Adrenal gland (tissue), 9 donors: ENCODE measurements at regions not wholly inside any gene's neighbourhood (a gene's known extent, or its start where the extent isn't known, plus 50 kb on each side); places are given as distances from the start of the nearest gene placed in this dataset.

Experiments used
- DNase-seq, 7 donors: peaks; one replicate each; pipeline ENCODE4 v3.0.0-alpha.2; 2019 to 2020
- H3K27ac ChIP-seq, 5 donors: fragments of 200-600 bp; sonication (generic) in 4 of 5; 1 replicate in 3 of 5; 2 replicates in 2 of 5; pipeline versions ENCODE4 v1.5.1 to v1.8.0; 2016 to 2020; ENCODE audit warnings: mild to moderate bottlenecking in 1 of 5
- H3K27me3 ChIP-seq: fragments of 200-600 bp; 2 replicates; pipeline ENCODE4 v1.8.0; 2021
- H3K36me3 ChIP-seq, 2 donors: fragments of 200-600 bp; replicated peaks in 1 of 2; 1 replicate in 1 of 2; 2 replicates in 1 of 2; pipeline versions ENCODE4 v1.5.1 to v1.8.0; 2018 to 2022
- H3K4me1 ChIP-seq, 2 donors: fragments of 200-600 bp; replicated peaks in 1 of 2; 1 replicate in 1 of 2; 2 replicates in 1 of 2; pipeline versions ENCODE4 v1.5.1 to v1.8.0; 2018 to 2021
- H3K4me3 ChIP-seq, 4 donors: fragments of 200-600 bp; sonication (generic) in 3 of 4; one replicate each; pipeline ENCODE4 v1.5.1; 2016 to 2018
- H3K9me3 ChIP-seq, 3 donors: fragments of 200-600 bp; sonication (generic) in 1 of 3; replicated peaks in 1 of 3; 1 replicate in 2 of 3; 2 replicates in 1 of 3; pipeline versions ENCODE4 v1.5.1 to v1.8.0; 2016 to 2021
- CTCF ChIP-seq, 6 experiments: fragments of 450-650 bp in 4 of 6; fragments of 200-600 bp in 2 of 6; sonication (generic) in 1 of 6; IDR thresholded peaks; 1 replicate in 5 of 6; 2 replicates in 1 of 6; pipeline versions ENCODE4 v1.5.1 to v1.8.0; 2016 to 2021; ENCODE audit warnings: antibody characterized with exemption in 6 of 6, mild to moderate bottlenecking in 2 of 6, moderate library complexity in 1 of 6
- POLR2A ChIP-seq, 2 donors: fragments of 450-650 bp; IDR thresholded peaks; one replicate each; pipeline ENCODE4 v1.6.1; 2017; ENCODE audit warnings: antibody characterized with exemption in 2 of 2, mild to moderate bottlenecking in 2 of 2, moderate library complexity in 1 of 2
- WGBS, 4 donors: extraction: QIAGEN DNeasy Blood & Tissue Kit in 2 of 4; methylation state at CpG; one replicate each; pipeline versions ENCODE4 v1.1.5 to v1.1.7; 2013 to 2017; 5-methylcytosine and 5-hydroxymethylcytosine counted together
- intact Hi-C, 2 donors: fragments of 100-400 bp; cut with DNase I; formaldehyde crosslinking; loops; one replicate each; pipeline versions ENCODE4 v1.14.1 to v1.15.0; 2022 to 2023
- donor health status: healthy with polysubstance abuse.
- donor health status: Bipolar disorder and iron deficiency.
- donor health status: DM: yes; HTN: yes; CAD: no.
- donor health status: DM: no; HTN: no; CAD: no.
- donor health status: DM: no; HTN: no; CAD: no.

GRCh38 chr14:45531022-45531421 is 278.0 kb upstream of the MIS18BP1 start:
- Histone ChIP-seq H3K9me3 (no peaks in the 10 kb centered on the region), H3K4me1 (no peaks in the 10 kb centered on the region), H3K4me3 (no peak overlapping the region), H3K36me3 (no peaks in the 10 kb centered on the region), H3K27me3 (no peaks in the 10 kb centered on the region), H3K27ac (no peak overlapping the region)
- intact Hi-C loops = loop anchor here in 1 of 2 donors (10.0 kb wide), 1 partner anchor 96 kb away; no protein-coding TSS in a partner anchor
- no peak for DNase-seq
- 70 to 78% (median 74%) methylated on average over 2 of the region's 2 CpGs for WGBS, 4 donors
- TF ChIP-seq CTCF (IDR thresholded peaks at IDR 0.05) (no peak), POLR2A (IDR thresholded peaks at IDR 0.05) (no peak)

GRCh38 chr14:45526715-45527549 is 273.9 kb upstream of the MIS18BP1 start:
- no peaks in the 10 kb centered on the region for H3K27me3 ChIP-seq
- no peaks in the 10 kb centered on the region for H3K4me1 ChIP-seq
- 32 to 62% (median 61%) methylated on average over 8 to 14 of the region's 14 CpGs for WGBS, 4 donors
- peak; percentile 20 to 64 (median 34) for DNase-seq
- H3K9me3 ChIP-seq = no peaks in the 10 kb centered on the region
- H3K36me3 ChIP-seq = no peaks in the 10 kb centered on the region
- no peak overlapping the region for H3K4me3 ChIP-seq
- peak; percentile 6 to 71 (median 50) for TF ChIP-seq CTCF (IDR thresholded peaks at IDR 0.05)
- no peak for TF ChIP-seq POLR2A (IDR thresholded peaks at IDR 0.05)
- intact Hi-C loops = loop anchor here in 1 of 2 donors (10.0 kb wide), 1 partner anchor 232 kb away; no protein-coding TSS in a partner anchor
- no peak overlapping the region for H3K27ac ChIP-seq

- DNase-seq = no peak
- no peaks in the 10 kb centered on the region for H3K36me3 ChIP-seq
- H3K4me3 ChIP-seq = no peak overlapping the region
- H3K4me1 ChIP-seq = no peaks in the 10 kb centered on the region
- WGBS, 4 donors = 58 to 71% (median 67%) methylated on average over 1 of the region's 1 CpG
- H3K27me3 ChIP-seq = no peaks in the 10 kb centered on the region
- no peak for TF ChIP-seq CTCF (IDR thresholded peaks at IDR 0.05)
- no peak for TF ChIP-seq POLR2A (IDR thresholded peaks at IDR 0.05)
- H3K27ac ChIP-seq = no peak overlapping the region
- H3K9me3 ChIP-seq = no peaks in the 10 kb centered on the region
- intact Hi-C loops = loop anchor here in 1 of 2 donors (10.0 kb wide), 1 partner anchor 225 kb away; no protein-coding TSS in a partner anchor
These were observed 266.8 kb upstream of the MIS18BP1 start for GRCh38 chr14:45519766-45520165.

GRCh38 chr14:45492876-45493275 is 239.9 kb upstream of the MIS18BP1 start:
- intact Hi-C loops = no loop called here
- 67 to 87% (median 73%) methylated on average over 4 of the region's 4 CpGs for WGBS, 4 donors
- Histone ChIP-seq H3K27me3 (no peaks in the 10 kb centered on the region), H3K4me3 (no peak overlapping the region), H3K36me3 (no peaks in the 10 kb centered on the region), H3K4me1 (no peaks in the 10 kb centered on the region), H3K27ac (no peak overlapping the region), H3K9me3 (no peaks in the 10 kb centered on the region)
- DNase-seq = peak in 1 of 7 donors; percentile 8
- TF ChIP-seq POLR2A (IDR thresholded peaks at IDR 0.05) (no peak), CTCF (IDR thresholded peaks at IDR 0.05) (no peak)
